IMR-90 (cell line): ENCODE measurements at regions not wholly inside any gene's neighbourhood (a gene's known extent, or its start where the extent isn't known, plus 50 kb on each side); places are given as distances from the start of the nearest gene placed in this dataset.

Experiments used
- ATAC-seq: fragments of 200-7000 bp; cut with Tn5 transposase; 2 replicates; pipeline ENCODE4 v1.9.1; 2020; ENCODE audit warnings: low read depth, mild to moderate bottlenecking, moderate library complexity
- BruUV-seq: library from RNA; stranded (reverse); fragments of 400-500 nt; replicated peaks from 2 replicates; lab custom pipeline; 2021; lab: Mats Ljungman, UMichigan
- CTCF ChIA-PET: fragments of 300-600 bp; formaldehyde crosslinking; extraction: SDS; loops from one replicate; lab custom pipeline; 2021; ENCODE audit warnings: antibody characterized with exemption; lab: Yijun Ruan, JAX
- POLR2A ChIA-PET: fragments of 300-600 bp; sonication (Branson Sonifier 250); formaldehyde crosslinking; loops from one replicate; lab custom pipeline; 2022; ENCODE audit warnings: antibody characterized with exemption; ENCODE audit not compliant: unreplicated experiment; lab: Charles Lee
- DNase-seq: peaks from one replicate; pipeline ENCODE4 v3.0.0; 2013
- H2AFZ ChIP-seq: replicated peaks from 2 replicates; pipeline ENCODE3; 2013; ENCODE audit warnings: low read length, mild to moderate bottlenecking; ENCODE audit not compliant: poor library complexity
- H2AK5ac ChIP-seq: 2 replicates; pipeline ENCODE4 v1.6.1; 2013; ENCODE audit warnings: low read depth, low read length, inconsistent platforms
- H2AK9ac ChIP-seq: replicated peaks from 2 replicates; pipeline ENCODE3; 2013; ENCODE audit warnings: mild to moderate bottlenecking, low read depth, low read length, moderate library complexity; ENCODE audit not compliant: poor library complexity
- H2BK120ac ChIP-seq: 2 replicates; pipeline ENCODE4 v1.6.1; 2013; ENCODE audit warnings: low read depth, low read length, inconsistent platforms
- H2BK15ac ChIP-seq: 3 replicates; pipeline ENCODE4 v1.6.1; 2013; ENCODE audit warnings: low read depth, low read length, inconsistent platforms
- H2BK20ac ChIP-seq: 2 replicates; pipeline ENCODE4 v1.6.1; 2013; ENCODE audit warnings: low read depth, mild to moderate bottlenecking, inconsistent platforms, low read length, moderate library complexity
- H2BK5ac ChIP-seq: 2 replicates; pipeline ENCODE4 v1.6.1; 2013; ENCODE audit warnings: mild to moderate bottlenecking, low read depth, low read length, inconsistent platforms; ENCODE audit not compliant: poor library complexity, severe bottlenecking
- H3K14ac ChIP-seq: replicated peaks from 2 replicates; pipeline ENCODE4 v1.6.1; 2013; ENCODE audit warnings: low read depth, low read length, inconsistent platforms
- H3K18ac ChIP-seq: 2 replicates; pipeline ENCODE4 v1.6.1; 2013; ENCODE audit warnings: low read depth, low read length, control low read depth
- H3K23ac ChIP-seq: 2 replicates; pipeline ENCODE4 v1.6.1; 2013; ENCODE audit warnings: low read depth, low read length, inconsistent platforms
- H3K27ac ChIP-seq: 2 replicates; pipeline ENCODE4 v1.5.1; 2013; ENCODE audit warnings: mild to moderate bottlenecking, control low read depth, low read length; ENCODE audit not compliant: insufficient read depth
- H3K27me3 ChIP-seq: 2 replicates; pipeline ENCODE4 v1.6.1; 2013; ENCODE audit warnings: low read length; ENCODE audit not compliant: control insufficient read depth, insufficient read depth
- H3K36me3 ChIP-seq: 2 replicates; pipeline ENCODE4 v1.6.1; 2013; ENCODE audit warnings: low read length, mixed read lengths; ENCODE audit not compliant: control insufficient read depth, insufficient read depth
- H3K4ac ChIP-seq: 2 replicates; pipeline ENCODE4 v1.6.1; 2013; ENCODE audit warnings: low read depth, low read length, inconsistent platforms
- H3K4me1 ChIP-seq: 2 replicates; pipeline ENCODE4 v1.6.1; 2013; ENCODE audit warnings: low read length, mixed read lengths; ENCODE audit not compliant: control insufficient read depth, insufficient read depth
- H3K4me2 ChIP-seq: 2 replicates; pipeline ENCODE4 v1.6.1; 2013; ENCODE audit warnings: low read depth, mild to moderate bottlenecking, control low read depth, low read length, moderate library complexity
- H3K4me3 ChIP-seq: 2 replicates; pipeline ENCODE4 v1.5.1; 2013; ENCODE audit warnings: low read depth, mild to moderate bottlenecking, control low read depth, low read length, moderate library complexity; ENCODE audit not compliant: insufficient read depth
- H3K56ac ChIP-seq: 2 replicates; pipeline ENCODE4 v1.6.1; 2013; ENCODE audit warnings: low read length, inconsistent platforms; ENCODE audit not compliant: insufficient read depth; ENCODE audit errors: extremely low read depth
- H3K79me1 ChIP-seq, 2 experiments: 2 replicates each; pipeline ENCODE4 v1.6.1; 2013; ENCODE audit warnings: low read length in 2 of 2, inconsistent platforms in 1 of 2, low read depth in 1 of 2
- H3K9ac ChIP-seq: 2 replicates; pipeline ENCODE4 v1.6.1; 2013; ENCODE audit warnings: low read depth, low read length, control low read depth
- H3K9me1 ChIP-seq: 2 replicates; pipeline ENCODE4 v1.6.1; 2013; ENCODE audit warnings: low read length, inconsistent platforms; ENCODE audit not compliant: insufficient read depth
- H3K9me3 ChIP-seq: 2 replicates; pipeline ENCODE4 v1.6.1; 2013; ENCODE audit warnings: low read length; ENCODE audit not compliant: control insufficient read depth, insufficient read depth
- H4K20me1 ChIP-seq: 2 replicates; pipeline ENCODE4 v1.6.1; 2013; ENCODE audit warnings: low read length, inconsistent platforms; ENCODE audit not compliant: insufficient read depth
- H4K5ac ChIP-seq: 2 replicates; pipeline ENCODE4 v1.6.1; 2013; ENCODE audit warnings: mild to moderate bottlenecking, low read depth, low read length, control low read depth
- H4K8ac ChIP-seq, 2 experiments: 2 replicates each; pipeline ENCODE4 v1.6.1; 2013; ENCODE audit warnings: low read depth in 2 of 2, low read length in 2 of 2, control low read depth in 1 of 2, inconsistent platforms in 1 of 2
- H4K91ac ChIP-seq: 2 replicates; pipeline ENCODE4 v1.6.1; 2013; ENCODE audit warnings: low read depth, low read length, inconsistent platforms; ENCODE audit not compliant: insufficient read depth
- BHLHE40 ChIP-seq: fragments of 150-350 bp; IDR thresholded peaks from 2 replicates; pipeline ENCODE4 v1.6.1; 2016; ENCODE audit warnings: mild to moderate bottlenecking, low read depth, low read length
- MXI1 ChIP-seq: IDR thresholded peaks from 2 replicates; pipeline ENCODE4 v1.6.1; 2012; ENCODE audit warnings: low read depth, mild to moderate bottlenecking, low read length, moderate library complexity, borderline replicate concordance
- NFE2L2 ChIP-seq: fragments of 150-350 bp; IDR thresholded peaks from 2 replicates; pipeline ENCODE4 v1.6.1; 2016; ENCODE audit warnings: low read depth, mild to moderate bottlenecking, low read length
- RAD21 ChIP-seq: IDR thresholded peaks from 2 replicates; pipeline ENCODE4 v1.6.1; 2012; ENCODE audit warnings: low read length, improper control_type of control experiment
- RFX5 ChIP-seq: IDR thresholded peaks from 2 replicates; pipeline ENCODE4 v1.8.0; 2012; ENCODE audit warnings: low read depth, mild to moderate bottlenecking, low read length, moderate library complexity
- SMC3 ChIP-seq: fragments of 150-350 bp; IDR thresholded peaks from 2 replicates; pipeline ENCODE4 v1.6.1; 2016; ENCODE audit warnings: low read depth, mild to moderate bottlenecking, antibody characterized with exemption, low read length, moderate library complexity
- WGBS, 2 experiments: methylation state at CpG; one replicate each; pipeline versions ENCODE4 v1.1.5 to v1.1.7; 2013; ENCODE audit warnings: missing lambda C conversion rate in 2 of 2; ENCODE audit not compliant: insufficient read length in 1 of 2; ENCODE audit errors: extremely low coverage in 2 of 2; 5-methylcytosine and 5-hydroxymethylcytosine counted together
- dilution Hi-C: fragments of 300-500 bp; cut with HindIII; formaldehyde crosslinking; loops from one replicate; pipeline ENCODE4 v1.14.3; 2018; ENCODE audit warnings: low sequenced_read_pairs; ENCODE audit not compliant: unreplicated experiment
- in situ Hi-C: fragments of 300-500 bp; cut with MboI; formaldehyde crosslinking; loops from 3 replicates; pipeline ENCODE4 v1.14.3; 2019; ENCODE audit warnings: low sequenced_read_pairs, inconsistent platforms, mixed read lengths
- intact Hi-C: fragments of 100-400 bp; cut with micrococcal nuclease; formaldehyde crosslinking; loops from 2 replicates; pipeline ENCODE4 v1.10.0; 2022
- TF ChIP-seq, protein P1 (sequence below): fragments of 150-350 bp; IDR thresholded peaks from 2 replicates; pipeline ENCODE4 v1.6.1; 2017; ENCODE audit warnings: mild to moderate bottlenecking, antibody characterized with exemption, low read length, low read depth
- TF ChIP-seq, protein P2 (sequence below): fragments of 150-350 bp; IDR thresholded peaks from 2 replicates; pipeline ENCODE4 v1.6.1; 2016; ENCODE audit warnings: low read depth, mild to moderate bottlenecking, low read length, moderate library complexity, borderline replicate concordance
- TF ChIP-seq, protein P3 (sequence below): conservative IDR thresholded peaks from 2 replicates; pipeline ENCODE4 v1.5.1; 2012; ENCODE audit warnings: mild to moderate bottlenecking, low read depth, low read length, improper control_type of control experiment

DNA sequence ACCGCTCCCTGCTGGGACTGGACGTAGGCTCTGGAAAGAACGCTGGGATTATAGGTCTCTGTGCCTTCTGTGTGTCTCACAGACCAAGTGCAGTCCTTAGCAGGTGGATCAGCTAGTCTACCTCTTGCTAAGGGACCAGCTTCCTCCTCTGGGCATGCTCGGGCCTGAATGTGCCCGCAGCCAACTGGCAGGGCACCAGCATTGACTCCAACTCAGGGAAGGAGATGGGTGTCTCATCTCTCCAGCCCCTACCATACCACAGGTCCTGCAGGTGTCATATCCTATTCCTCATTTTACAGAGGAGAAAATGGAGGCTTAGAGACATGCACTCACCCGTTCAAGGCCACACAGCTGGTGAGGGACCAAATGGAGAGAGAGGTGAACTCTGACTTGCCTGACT, 340.2 kb downstream of the PTPRU start:
- Histone ChIP-seq H3K23ac (no peak overlapping the region), H3K9ac (no peak overlapping the region), H3K4ac (no peak overlapping the region), H3K9me3 (no peaks in the 10 kb centered on the region), H3K9me1 (peaks cover 6% of the 10 kb centered on the region), H4K5ac (no peak overlapping the region), H2BK120ac (no peak overlapping the region), H4K8ac (no peak overlapping the region), H4K20me1 (no peaks in the 10 kb centered on the region), H3K4me2 (no peak overlapping the region), H2AK5ac (no peak overlapping the region), H2BK20ac (no peak overlapping the region), H2BK5ac (no peak overlapping the region), H3K56ac (no peak overlapping the region), H3K4me1 (no peaks in the 10 kb centered on the region), H3K36me3 (no peaks in the 10 kb centered on the region), H2AK9ac (no peak overlapping the region), H4K91ac (no peak overlapping the region), H2BK15ac (no peak overlapping the region), H3K27me3 (no peaks in the 10 kb centered on the region), H3K18ac (no peak overlapping the region), H3K14ac (no peak overlapping the region), H2AFZ (no peak overlapping the region), H3K4me3 (no peak overlapping the region), H3K79me1 (no peaks in the 10 kb centered on the region), H3K27ac (no peak overlapping the region)
- TF ChIP-seq, protein P1, sequence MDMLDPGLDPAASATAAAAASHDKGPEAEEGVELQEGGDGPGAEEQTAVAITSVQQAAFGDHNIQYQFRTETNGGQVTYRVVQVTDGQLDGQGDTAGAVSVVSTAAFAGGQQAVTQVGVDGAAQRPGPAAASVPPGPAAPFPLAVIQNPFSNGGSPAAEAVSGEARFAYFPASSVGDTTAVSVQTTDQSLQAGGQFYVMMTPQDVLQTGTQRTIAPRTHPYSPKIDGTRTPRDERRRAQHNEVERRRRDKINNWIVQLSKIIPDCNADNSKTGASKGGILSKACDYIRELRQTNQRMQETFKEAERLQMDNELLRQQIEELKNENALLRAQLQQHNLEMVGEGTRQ: no peak
- TF ChIP-seq, protein P2, sequence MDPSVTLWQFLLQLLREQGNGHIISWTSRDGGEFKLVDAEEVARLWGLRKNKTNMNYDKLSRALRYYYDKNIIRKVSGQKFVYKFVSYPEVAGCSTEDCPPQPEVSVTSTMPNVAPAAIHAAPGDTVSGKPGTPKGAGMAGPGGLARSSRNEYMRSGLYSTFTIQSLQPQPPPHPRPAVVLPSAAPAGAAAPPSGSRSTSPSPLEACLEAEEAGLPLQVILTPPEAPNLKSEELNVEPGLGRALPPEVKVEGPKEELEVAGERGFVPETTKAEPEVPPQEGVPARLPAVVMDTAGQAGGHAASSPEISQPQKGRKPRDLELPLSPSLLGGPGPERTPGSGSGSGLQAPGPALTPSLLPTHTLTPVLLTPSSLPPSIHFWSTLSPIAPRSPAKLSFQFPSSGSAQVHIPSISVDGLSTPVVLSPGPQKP: no peak
- TF ChIP-seq RFX5: no peak
- no peak for TF ChIP-seq SMC3
- no peak for TF ChIP-seq NFE2L2
- no peak for TF ChIP-seq RAD21
- TF ChIP-seq MXI1: no peak
- no peak for TF ChIP-seq BHLHE40
- TF ChIP-seq, protein P3, sequence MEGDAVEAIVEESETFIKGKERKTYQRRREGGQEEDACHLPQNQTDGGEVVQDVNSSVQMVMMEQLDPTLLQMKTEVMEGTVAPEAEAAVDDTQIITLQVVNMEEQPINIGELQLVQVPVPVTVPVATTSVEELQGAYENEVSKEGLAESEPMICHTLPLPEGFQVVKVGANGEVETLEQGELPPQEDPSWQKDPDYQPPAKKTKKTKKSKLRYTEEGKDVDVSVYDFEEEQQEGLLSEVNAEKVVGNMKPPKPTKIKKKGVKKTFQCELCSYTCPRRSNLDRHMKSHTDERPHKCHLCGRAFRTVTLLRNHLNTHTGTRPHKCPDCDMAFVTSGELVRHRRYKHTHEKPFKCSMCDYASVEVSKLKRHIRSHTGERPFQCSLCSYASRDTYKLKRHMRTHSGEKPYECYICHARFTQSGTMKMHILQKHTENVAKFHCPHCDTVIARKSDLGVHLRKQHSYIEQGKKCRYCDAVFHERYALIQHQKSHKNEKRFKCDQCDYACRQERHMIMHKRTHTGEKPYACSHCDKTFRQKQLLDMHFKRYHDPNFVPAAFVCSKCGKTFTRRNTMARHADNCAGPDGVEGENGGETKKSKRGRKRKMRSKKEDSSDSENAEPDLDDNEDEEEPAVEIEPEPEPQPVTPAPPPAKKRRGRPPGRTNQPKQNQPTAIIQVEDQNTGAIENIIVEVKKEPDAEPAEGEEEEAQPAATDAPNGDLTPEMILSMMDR: no peak
- CTCF ChIA-PET: no interaction called here
- ATAC-seq (no peak), DNase-seq (no peak)
- no TSS peak for BruUV-seq
- WGBS, 2 experiments: no CpG with 5 or more reads among the region's 6 CpGs
- dilution Hi-C loops: no loop called here
- POLR2A ChIA-PET: no interaction called here
- in situ Hi-C loops: no loop called here
- intact Hi-C loops: no loop called here
